ENCODE measurements at regions not wholly inside any gene's neighbourhood (a gene's known extent, or its start where the extent isn't known, plus 50 kb on each side); places are given as distances from the start of the nearest gene placed in this dataset.

- TF ChIP-seq ZNF622 (IDR thresholded peaks at IDR 0.05) (no peak), ASH2L (IDR thresholded peaks at IDR 0.05; ENCODE audit: borderline replicate concordance, low read depth) (no peak), CHD1 (IDR thresholded peaks at IDR 0.05; ENCODE audit: low read depth, low read length) (no peak), CBFB (IDR thresholded peaks at IDR 0.05; ENCODE audit: low read depth) (no peak), PKNOX1 (IDR thresholded peaks at IDR 0.05) (no peak)
Observed at GRCh38 chr20:1748777-1749176, 91.2 kb upstream of the SIRPG start (continued).

DNA sequence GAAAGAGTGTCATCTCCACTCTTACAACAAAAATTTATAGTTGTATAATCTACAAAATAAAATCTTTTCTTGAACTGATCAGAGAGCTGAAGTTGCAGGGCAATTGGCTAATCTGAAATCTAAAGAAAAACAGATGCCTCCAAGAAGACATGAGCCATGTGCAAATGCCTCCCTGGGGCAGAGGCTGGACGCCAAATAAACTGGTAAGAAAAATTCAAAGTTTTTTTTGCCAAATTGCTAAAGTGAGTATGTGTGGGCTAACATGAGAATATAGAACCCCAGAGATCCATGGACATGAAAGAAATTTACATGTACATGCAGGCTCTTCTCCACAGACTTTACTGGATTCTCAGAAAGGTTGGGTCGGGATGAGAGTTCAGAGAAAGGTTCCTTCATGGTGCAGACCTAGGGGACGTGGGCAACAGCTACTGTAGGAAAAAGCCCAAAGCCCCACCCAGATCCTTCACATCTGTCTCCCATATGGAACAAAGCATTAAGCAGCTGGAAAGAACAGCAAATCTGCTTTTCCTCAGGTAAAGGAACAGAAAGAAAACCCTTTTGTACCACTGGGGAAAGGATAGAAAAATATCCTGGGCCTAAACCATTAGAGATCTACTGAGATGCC lies 90.5 kb upstream of the SIRPG start:
- intact Hi-C loops (cut with micrococcal nuclease; ENCODE audit: unreplicated experiment) = no loop called here
- no peaks in the 10 kb centered on the region for H4K20me1 ChIP-seq (ENCODE audit: control insufficient read depth, insufficient read depth)
- FAIRE-seq = no peak
- no TSS peak for BruUV-seq (replicated peaks)
- H3K27ac ChIP-seq (ENCODE audit: control insufficient read depth, insufficient read depth) = no peak overlapping the region
- ChIA-PET SMC1A (ENCODE audit: uncharacterized antibody, unreplicated experiment) (interaction anchor here (0.7 to 2.2 kb wide), 2 partner anchors 17 to 63 kb away, joined by 3 to 5 read pairs; no protein-coding TSS in a partner anchor), RAD21 (ENCODE audit: unreplicated experiment) (no interaction called here), POLR2A (interaction anchor here (0.7 kb wide), 1 partner anchor 261 kb away, joined by 3 read pairs; no protein-coding TSS in a partner anchor), CTCF (no interaction called here)
- DNase-seq (ENCODE audit: low read depth, low spot score) = no peak
- no peak overlapping the region for H3K4me2 ChIP-seq (ENCODE audit: control insufficient read depth, insufficient read depth)
- no peak overlapping the region for H3K4me3 ChIP-seq
- 2% methylated on average over 3 of the region's 3 CpGs for WGBS (ENCODE audit: insufficient coverage, insufficient replicate concordance, low lambda C conversion rate, missing lambda C conversion rate)
- in situ Hi-C loops (cut with MboI) = no loop called here
- no peak overlapping the region for H2AFZ ChIP-seq (ENCODE audit: control insufficient read depth, low read depth, low read length)
- no peaks in the 10 kb centered on the region for H3K36me3 ChIP-seq (ENCODE audit: control insufficient read depth in 2 of 2, insufficient read depth in 2 of 2, low read length in 1 of 2)
- H3K9ac ChIP-seq (ENCODE audit: control insufficient read depth, insufficient read depth, low read length) = no peak overlapping the region
- no peak for ATAC-seq
- H3K4me1 ChIP-seq (ENCODE audit: control insufficient read depth, insufficient read depth, low read length) = no peaks in the 10 kb centered on the region
- no peaks in the 10 kb centered on the region for H3K79me2 ChIP-seq (ENCODE audit: control insufficient read depth, insufficient read depth, low read length)
- TF ChIP-seq NRF1 (conservative IDR thresholded peaks at IDR 0.05; ENCODE audit: low read depth, low read length) (no peak), FOS (IDR thresholded peaks at IDR 0.05; ENCODE audit: borderline replicate concordance, extremely low read depth, insufficient read length) (no peak), TCF7 (IDR thresholded peaks at IDR 0.05; ENCODE audit: borderline replicate concordance) (no peak), ZBTB33 (IDR thresholded peaks at IDR 0.05) (no peak), SREBF2 (IDR thresholded peaks at IDR 0.05; ENCODE audit: low read length) (no peak)
- no peaks in the 10 kb centered on the region; the same call in 1 of the 3 replicates for H3K9me3 ChIP-seq (replicated peaks; ENCODE audit: control insufficient read depth, insufficient read depth, low read length)
- no peaks in the 10 kb centered on the region; a peak in 1 of 4 replicates for H3K27me3 ChIP-seq (replicated peaks in 1 of 2; ENCODE audit: control insufficient read depth in 2 of 2, insufficient read depth in 2 of 2, low read length in 1 of 2)

All from GM12878 (cell line).